ENCODE measurements at regions not wholly inside any gene's neighbourhood (a gene's known extent, or its start where the extent isn't known, plus 50 kb on each side); places are given as distances from the start of the nearest gene placed in this dataset.
A peak's percentile ranks its signal among the peaks of the same experiment; 100 is the strongest.

GRCh38 chr2:41836948-41837347 lies 210.9 kb upstream of the PKDCC start:
- no peaks in the 10 kb centered on the region for H3K9me3 ChIP-seq
- peaks cover 8 to 13% of the 10 kb centered on the region in 2 experiments for H3K4me1 ChIP-seq (ENCODE audit: control insufficient read depth in 1 of 2, insufficient read depth in 1 of 2, low read depth in 1 of 2, low read length in 1 of 2)
- H3K27ac ChIP-seq = no peak overlapping the region
- H3K4me3 ChIP-seq (ENCODE audit: low read depth in 1 of 2, low read length in 1 of 2) = no peak overlapping the region
- H3K36me3 ChIP-seq = no peaks in the 10 kb centered on the region
- peaks cover 63% of the 10 kb centered on the region for H3K27me3 ChIP-seq
- TF ChIP-seq, protein P1, sequence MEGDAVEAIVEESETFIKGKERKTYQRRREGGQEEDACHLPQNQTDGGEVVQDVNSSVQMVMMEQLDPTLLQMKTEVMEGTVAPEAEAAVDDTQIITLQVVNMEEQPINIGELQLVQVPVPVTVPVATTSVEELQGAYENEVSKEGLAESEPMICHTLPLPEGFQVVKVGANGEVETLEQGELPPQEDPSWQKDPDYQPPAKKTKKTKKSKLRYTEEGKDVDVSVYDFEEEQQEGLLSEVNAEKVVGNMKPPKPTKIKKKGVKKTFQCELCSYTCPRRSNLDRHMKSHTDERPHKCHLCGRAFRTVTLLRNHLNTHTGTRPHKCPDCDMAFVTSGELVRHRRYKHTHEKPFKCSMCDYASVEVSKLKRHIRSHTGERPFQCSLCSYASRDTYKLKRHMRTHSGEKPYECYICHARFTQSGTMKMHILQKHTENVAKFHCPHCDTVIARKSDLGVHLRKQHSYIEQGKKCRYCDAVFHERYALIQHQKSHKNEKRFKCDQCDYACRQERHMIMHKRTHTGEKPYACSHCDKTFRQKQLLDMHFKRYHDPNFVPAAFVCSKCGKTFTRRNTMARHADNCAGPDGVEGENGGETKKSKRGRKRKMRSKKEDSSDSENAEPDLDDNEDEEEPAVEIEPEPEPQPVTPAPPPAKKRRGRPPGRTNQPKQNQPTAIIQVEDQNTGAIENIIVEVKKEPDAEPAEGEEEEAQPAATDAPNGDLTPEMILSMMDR (IDR thresholded peaks at IDR 0.05) = no peak

GRCh38 chr2:41837610-41838009 lies 210.2 kb upstream of the PKDCC start:
- peaks cover 70% of the 10 kb centered on the region for H3K27me3 ChIP-seq
- peaks cover 8 to 13% of the 10 kb centered on the region in 2 experiments for H3K4me1 ChIP-seq (ENCODE audit: control insufficient read depth in 1 of 2, insufficient read depth in 1 of 2, low read depth in 1 of 2, low read length in 1 of 2)
- no peaks in the 10 kb centered on the region for H3K36me3 ChIP-seq
- H3K27ac ChIP-seq = no peak overlapping the region
- no peak overlapping the region for H3K4me3 ChIP-seq (ENCODE audit: low read depth in 1 of 2, low read length in 1 of 2)
- no peaks in the 10 kb centered on the region for H3K9me3 ChIP-seq
- TF ChIP-seq, protein P1 (IDR thresholded peaks at IDR 0.05) = no peak

DNA sequence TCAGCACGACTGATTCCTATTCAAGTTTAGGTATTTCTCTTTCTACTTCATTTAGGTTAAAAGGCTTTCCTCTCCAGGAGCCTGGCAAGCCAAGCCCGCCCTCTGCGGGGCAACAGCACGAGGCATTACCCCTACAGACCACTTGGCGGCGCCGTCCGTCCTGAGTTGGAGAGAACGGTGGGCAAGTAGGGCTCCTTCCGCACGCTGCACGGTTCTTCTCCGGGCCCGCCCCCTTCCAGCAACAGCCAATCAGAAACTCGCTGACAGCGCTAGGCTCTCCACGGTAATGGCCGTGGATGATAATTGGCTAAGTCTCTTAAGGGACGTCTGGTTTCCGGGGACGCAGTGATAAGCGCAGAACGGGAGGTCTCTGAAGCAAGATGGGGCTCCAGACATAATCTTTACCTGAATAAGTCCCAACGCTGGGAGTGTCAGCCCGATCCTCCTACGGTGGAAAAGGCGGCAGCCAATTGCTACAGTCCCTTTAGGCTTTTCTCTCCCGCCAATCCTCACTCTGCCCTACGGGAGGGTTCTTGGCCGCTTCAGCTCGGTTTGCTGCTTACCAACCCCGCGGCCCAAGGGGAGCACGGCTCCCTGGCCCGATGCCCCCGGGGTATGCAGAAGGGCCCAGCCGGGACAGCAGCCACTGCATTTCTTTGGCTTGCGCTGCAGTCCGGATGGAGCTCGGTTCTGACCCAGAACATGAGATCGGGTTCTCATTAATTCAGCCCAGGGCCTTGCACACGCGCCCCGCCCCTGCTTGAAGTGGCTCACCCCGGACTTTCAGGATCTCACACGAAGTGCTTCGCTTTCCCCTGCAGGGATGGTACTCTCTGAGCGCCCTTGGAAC lies 206.9 kb upstream of the PKDCC start:
- TF ChIP-seq, protein P1 (IDR thresholded peaks at IDR 0.05) = no peak
- Histone ChIP-seq H3K9me3 (no peaks in the 10 kb centered on the region), H3K4me1 (ENCODE audit: control insufficient read depth in 1 of 2, insufficient read depth in 1 of 2, low read depth in 1 of 2, low read length in 1 of 2) (peaks cover 8 to 13% of the 10 kb centered on the region in 2 experiments), H3K27ac (no peak overlapping the region), H3K4me3 (ENCODE audit: low read depth in 1 of 2, low read length in 1 of 2) (peak overlapping the region; percentile 44 to 52), H3K36me3 (no peaks in the 10 kb centered on the region), H3K27me3 (peaks cover 97% of the 10 kb centered on the region)

DNA sequence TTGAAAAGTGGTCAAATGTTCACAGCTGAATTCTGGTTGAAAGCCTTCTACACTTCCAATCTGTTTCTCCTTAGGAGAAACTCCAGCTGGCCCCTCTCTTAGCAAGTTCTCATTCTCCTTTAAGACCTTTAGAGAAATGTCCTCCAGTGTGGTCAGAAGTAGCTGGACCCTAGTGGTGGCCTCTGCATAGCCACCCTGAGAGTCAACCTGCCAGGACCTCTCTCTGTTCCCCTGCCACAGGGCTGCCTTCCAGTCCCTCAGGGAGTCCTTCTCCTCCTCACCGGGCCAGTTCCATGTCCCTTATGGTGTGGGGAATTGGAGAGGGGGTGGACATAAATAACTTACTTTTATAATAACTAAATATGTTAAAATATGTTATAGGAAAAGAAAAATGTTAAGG lies 200.9 kb upstream of the PKDCC start:
- Histone ChIP-seq H3K27ac (no peak overlapping the region), H3K27me3 (peaks cover 94% of the 10 kb centered on the region), H3K4me1 (ENCODE audit: control insufficient read depth in 1 of 2, insufficient read depth in 1 of 2, low read depth in 1 of 2, low read length in 1 of 2) (no peaks in the 10 kb centered on the region), H3K4me3 (ENCODE audit: low read depth in 1 of 2, low read length in 1 of 2) (no peak overlapping the region), H3K36me3 (no peaks in the 10 kb centered on the region), H3K9me3 (no peaks in the 10 kb centered on the region)
- TF ChIP-seq, protein P1 (IDR thresholded peaks at IDR 0.05) = no peak

GRCh38 chr2:41847744-41848441 lies 199.9 kb upstream of the PKDCC start:
- TF ChIP-seq, protein P1 (IDR thresholded peaks at IDR 0.05) = no peak
- H3K27ac ChIP-seq = no peak overlapping the region
- no peaks in the 10 kb centered on the region for H3K4me1 ChIP-seq (ENCODE audit: control insufficient read depth in 1 of 2, insufficient read depth in 1 of 2, low read depth in 1 of 2, low read length in 1 of 2)
- H3K27me3 ChIP-seq = peaks cover 87% of the 10 kb centered on the region
- H3K36me3 ChIP-seq = no peaks in the 10 kb centered on the region
- H3K4me3 ChIP-seq (ENCODE audit: low read depth in 1 of 2, low read length in 1 of 2) = no peak overlapping the region
- H3K9me3 ChIP-seq = no peaks in the 10 kb centered on the region
